Neural crest cell (in vitro differentiated cells): ENCODE measurements at regions not wholly inside any gene's neighbourhood (a gene's known extent, or its start where the extent isn't known, plus 50 kb on each side); places are given as distances from the start of the nearest gene placed in this dataset.

ENCODE experiments used
- DNase-seq: peaks from one replicate; pipeline ENCODE4 v3.0.0; 2021; ENCODE audit warnings: low read depth, mixed read lengths, low spot score
- H3K27ac Mint-ChIP-seq: one replicate; pipeline ENCODE4 v1.8.0; 2021; ENCODE audit warnings: mild to moderate bottlenecking, mixed read lengths; ENCODE audit not compliant: unreplicated experiment
- H3K27me3 Mint-ChIP-seq: 2 replicates; pipeline ENCODE4 v1.8.0; 2021; ENCODE audit warnings: low read depth, mild to moderate bottlenecking, mixed read lengths
- H3K36me3 Mint-ChIP-seq: 2 replicates; pipeline ENCODE4 v1.8.0; 2021; ENCODE audit warnings: low read depth, mild to moderate bottlenecking, mixed read lengths
- H3K4me1 Mint-ChIP-seq: 2 replicates; pipeline ENCODE4 v1.8.0; 2021; ENCODE audit warnings: mixed read lengths
- H3K4me3 Mint-ChIP-seq: one replicate; pipeline ENCODE4 v1.8.0; 2021; ENCODE audit warnings: mild to moderate bottlenecking, mixed read lengths
- H3K9me3 Mint-ChIP-seq: 2 replicates; pipeline ENCODE4 v1.8.0; 2021; ENCODE audit warnings: mixed read lengths
- CTCF ChIP-seq: fragments of 200-600 bp; sonication (generic); conservative IDR thresholded peaks from 2 replicates; pipeline ENCODE4 v1.5.0; 2021; ENCODE audit warnings: antibody characterized with exemption, mild to moderate bottlenecking

- DNase-seq, result no peak
- no peaks in the 10 kb centered on the region for H3K4me1 Mint-ChIP-seq
- H3K27me3 Mint-ChIP-seq, result peaks cover 2% of the 10 kb centered on the region
- no peaks in the 10 kb centered on the region for H3K36me3 Mint-ChIP-seq
- no peaks in the 10 kb centered on the region for H3K9me3 Mint-ChIP-seq
- no peak overlapping the region for H3K27ac Mint-ChIP-seq
- no peak overlapping the region for H3K4me3 Mint-ChIP-seq
- TF ChIP-seq CTCF, result no peak
Observed at GRCh38 chr2:238685327-238685709, 162.6 kb upstream of the TWIST2 start.

- H3K4me3 Mint-ChIP-seq, result no peak overlapping the region
- H3K4me1 Mint-ChIP-seq, result no peaks in the 10 kb centered on the region
- H3K27me3 Mint-ChIP-seq, result peaks cover 2% of the 10 kb centered on the region
- no peak for DNase-seq
- H3K36me3 Mint-ChIP-seq, result no peaks in the 10 kb centered on the region
- H3K27ac Mint-ChIP-seq, result no peak overlapping the region
- TF ChIP-seq CTCF, result no peak
- no peaks in the 10 kb centered on the region for H3K9me3 Mint-ChIP-seq
Observed at GRCh38 chr2:238685713-238686112, 162.2 kb upstream of the TWIST2 start.

GRCh38 chr2:238686223-238686622, 161.7 kb upstream of the TWIST2 start:
- no peaks in the 10 kb centered on the region for H3K9me3 Mint-ChIP-seq
- H3K4me3 Mint-ChIP-seq, result no peak overlapping the region
- DNase-seq, result no peak
- no peak for TF ChIP-seq CTCF
- no peaks in the 10 kb centered on the region for H3K4me1 Mint-ChIP-seq
- no peak overlapping the region for H3K27ac Mint-ChIP-seq
- no peaks in the 10 kb centered on the region for H3K36me3 Mint-ChIP-seq
- H3K27me3 Mint-ChIP-seq, result peaks cover under 1% of the 10 kb centered on the region

DNA sequence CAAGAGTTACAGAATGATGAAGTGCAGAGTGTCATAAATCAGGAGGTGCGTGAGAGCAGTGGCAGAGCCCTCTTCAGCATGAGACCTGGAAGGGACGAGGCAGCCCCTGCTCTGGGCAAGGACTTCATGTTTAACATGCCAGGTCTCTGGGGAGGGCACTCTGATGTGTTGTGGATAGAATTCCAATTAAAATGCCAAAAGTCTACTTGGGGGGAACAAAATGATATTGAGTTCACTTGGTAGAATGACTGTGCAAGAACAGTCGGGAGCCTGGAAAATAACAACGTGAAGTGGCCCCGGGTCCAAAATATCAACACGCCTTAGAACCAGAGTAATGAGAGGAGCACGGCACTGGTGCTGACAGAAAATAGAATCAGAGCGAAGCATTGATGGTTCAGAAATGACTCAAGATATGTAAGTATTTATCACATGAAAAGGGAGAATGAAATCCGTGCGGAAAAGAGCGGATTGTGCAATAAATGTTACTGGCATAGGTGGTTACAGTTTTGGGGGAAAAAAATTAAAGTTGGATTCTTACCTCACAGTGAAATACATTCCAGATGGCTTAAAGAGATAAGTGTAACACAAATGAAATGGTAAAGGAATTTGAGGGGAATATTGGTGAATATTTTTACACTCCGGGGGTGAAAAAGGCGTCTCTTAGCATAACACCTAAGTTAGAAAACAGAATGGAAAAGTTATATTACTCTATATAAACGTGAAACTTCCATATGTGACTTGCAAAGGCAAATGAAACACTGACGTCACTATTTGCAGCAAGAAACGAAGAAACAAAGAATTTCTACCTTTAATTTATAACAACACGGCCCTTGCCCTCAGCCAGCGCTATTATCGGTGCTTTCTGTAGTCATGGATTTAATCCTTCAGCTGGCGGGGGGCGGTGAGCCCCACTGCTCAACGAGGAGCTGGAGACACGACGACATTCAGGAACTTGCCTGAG, 159.4 kb upstream of the TWIST2 start:
- H3K4me3 Mint-ChIP-seq, result no peak overlapping the region
- DNase-seq, result no peak
- peaks cover 5% of the 10 kb centered on the region for H3K4me1 Mint-ChIP-seq
- no peaks in the 10 kb centered on the region for H3K36me3 Mint-ChIP-seq
- H3K27me3 Mint-ChIP-seq, result no peaks in the 10 kb centered on the region
- TF ChIP-seq CTCF, result no peak
- H3K27ac Mint-ChIP-seq, result no peak overlapping the region
- H3K9me3 Mint-ChIP-seq, result no peaks in the 10 kb centered on the region

GRCh38 chr2:238689331-238689730, 158.6 kb upstream of the TWIST2 start:
- peaks cover 5% of the 10 kb centered on the region for H3K4me1 Mint-ChIP-seq
- DNase-seq, result no peak
- H3K4me3 Mint-ChIP-seq, result no peak overlapping the region
- no peaks in the 10 kb centered on the region for H3K9me3 Mint-ChIP-seq
- no peak overlapping the region for H3K27ac Mint-ChIP-seq
- H3K27me3 Mint-ChIP-seq, result no peaks in the 10 kb centered on the region
- no peak for TF ChIP-seq CTCF
- no peaks in the 10 kb centered on the region for H3K36me3 Mint-ChIP-seq
